ENCODE measurements at regions not wholly inside any gene's neighbourhood (a gene's known extent, or its start where the extent isn't known, plus 50 kb on each side); places are given as distances from the start of the nearest gene placed in this dataset.
"Not testable (repeated sequence)": the region's sequence is repeated elsewhere in the genome, so short reads cannot be mapped to it uniquely, and the experiment has no call there.

GRCh38 chr11:128022007-128022368 lies 565.4 kb downstream of the ETS1 start:
- DNase-seq, result no peak

- DNase-seq, result no peak
These were observed 565.9 kb downstream of the ETS1 start for GRCh38 chr11:128021349-128022006.

- no peak for DNase-seq
These were observed 568.7 kb downstream of the ETS1 start for GRCh38 chr11:128018692-128019091.

- no peak for DNase-seq
These were observed 581.8 kb downstream of the ETS1 start for GRCh38 chr11:128005562-128005961.

- no peak for DNase-seq
These were observed 588.9 kb downstream of the ETS1 start for GRCh38 chr11:127998421-127998820.

- no peak for DNase-seq
These were observed 589.8 kb downstream of the ETS1 start for GRCh38 chr11:127997594-127997993.

- no peak for DNase-seq
These were observed 590.5 kb downstream of the ETS1 start for GRCh38 chr11:127996825-127997224.

GRCh38 chr11:127995921-127996320 lies 591.4 kb downstream of the ETS1 start:
- DNase-seq, result no peak

GRCh38 chr11:127994736-127995135 lies 592.6 kb downstream of the ETS1 start:
- no peak for DNase-seq

GRCh38 chr11:127993788-127994187 lies 593.6 kb downstream of the ETS1 start:
- no peak for DNase-seq

GRCh38 chr11:127993281-127993680 lies 594.1 kb downstream of the ETS1 start:
- DNase-seq, result no peak

- no peak for DNase-seq
These were observed 601.3 kb downstream of the ETS1 start for GRCh38 chr11:127986073-127986472.

- no peak for DNase-seq
These were observed 614.5 kb downstream of the ETS1 start for GRCh38 chr11:127972816-127973215.

- no peak for DNase-seq
These were observed 615.9 kb downstream of the ETS1 start for GRCh38 chr11:127971448-127971847.

GRCh38 chr11:127966821-127967220 lies 620.5 kb downstream of the ETS1 start:
- DNase-seq, result no peak

GRCh38 chr11:127965939-127966668 lies 621.3 kb downstream of the ETS1 start:
- DNase-seq, result no peak

- DNase-seq, result no peak
These were observed 624.9 kb downstream of the ETS1 start for GRCh38 chr11:127962416-127962815.

GRCh38 chr11:127950162-127950561 lies 637.2 kb downstream of the ETS1 start:
- no peak for DNase-seq

GRCh38 chr11:127943763-127944162 lies 643.6 kb downstream of the ETS1 start:
- DNase-seq, result no peak

GRCh38 chr11:127943152-127943551 lies 644.2 kb downstream of the ETS1 start:
- DNase-seq, result no peak

- not testable (repeated sequence) for DNase-seq
These were observed 645.8 kb downstream of the ETS1 start for GRCh38 chr11:127941554-127941953.

- no peak for DNase-seq
These were observed 648.4 kb downstream of the ETS1 start for GRCh38 chr11:127939000-127939399.

- no peak for DNase-seq
These were observed 652.3 kb downstream of the ETS1 start for GRCh38 chr11:127935081-127935480.

- not testable (repeated sequence) for DNase-seq
These were observed 653.4 kb downstream of the ETS1 start for GRCh38 chr11:127933961-127934360.

GRCh38 chr11:127931803-127932202 lies 655.6 kb downstream of the ETS1 start:
- no peak for DNase-seq
